GM12864 (cell line): ENCODE measurements at regions not wholly inside any gene's neighbourhood (a gene's known extent, or its start where the extent isn't known, plus 50 kb on each side); places are given as distances from the start of the nearest gene placed in this dataset.

ENCODE experiments used
- DNase-seq: peaks from one replicate; pipeline ENCODE4 v3.0.0-alpha.2; 2011; ENCODE audit warnings: low read depth
- H3K4me3 ChIP-seq: 2 replicates; pipeline ENCODE4 v1.5.1; 2011; ENCODE audit warnings: mild to moderate bottlenecking, low read depth, low read length, control low read depth
- TF ChIP-seq, protein P1 (sequence below): IDR thresholded peaks from 2 replicates; pipeline ENCODE4 v1.5.1; 2011; ENCODE audit warnings: low read depth, mild to moderate bottlenecking, moderate library complexity, low read length, control low read depth, inconsistent platforms; ENCODE audit errors: missing control alignments

DNA sequence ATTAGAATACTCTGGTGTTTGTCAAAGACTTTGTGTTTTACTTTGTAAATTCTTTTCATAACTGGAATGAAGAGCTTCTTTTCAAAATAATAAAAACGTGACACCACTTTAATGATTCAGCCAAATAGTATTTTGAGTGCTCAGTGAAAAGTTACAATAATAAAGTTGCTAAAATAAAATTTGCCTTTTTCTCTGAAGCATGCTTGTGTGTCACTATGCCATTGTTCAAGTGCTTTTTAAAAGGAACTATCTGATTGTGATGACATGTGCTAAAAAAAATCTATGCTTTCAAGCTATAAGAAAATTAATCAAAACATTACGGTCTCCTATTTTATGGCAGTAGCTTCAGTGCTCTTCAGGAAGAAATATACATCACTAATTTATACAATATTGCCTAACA, 1290.5 kb upstream of the B3GALT2 start:
- DNase-seq, result no peak
- TF ChIP-seq, protein P1, sequence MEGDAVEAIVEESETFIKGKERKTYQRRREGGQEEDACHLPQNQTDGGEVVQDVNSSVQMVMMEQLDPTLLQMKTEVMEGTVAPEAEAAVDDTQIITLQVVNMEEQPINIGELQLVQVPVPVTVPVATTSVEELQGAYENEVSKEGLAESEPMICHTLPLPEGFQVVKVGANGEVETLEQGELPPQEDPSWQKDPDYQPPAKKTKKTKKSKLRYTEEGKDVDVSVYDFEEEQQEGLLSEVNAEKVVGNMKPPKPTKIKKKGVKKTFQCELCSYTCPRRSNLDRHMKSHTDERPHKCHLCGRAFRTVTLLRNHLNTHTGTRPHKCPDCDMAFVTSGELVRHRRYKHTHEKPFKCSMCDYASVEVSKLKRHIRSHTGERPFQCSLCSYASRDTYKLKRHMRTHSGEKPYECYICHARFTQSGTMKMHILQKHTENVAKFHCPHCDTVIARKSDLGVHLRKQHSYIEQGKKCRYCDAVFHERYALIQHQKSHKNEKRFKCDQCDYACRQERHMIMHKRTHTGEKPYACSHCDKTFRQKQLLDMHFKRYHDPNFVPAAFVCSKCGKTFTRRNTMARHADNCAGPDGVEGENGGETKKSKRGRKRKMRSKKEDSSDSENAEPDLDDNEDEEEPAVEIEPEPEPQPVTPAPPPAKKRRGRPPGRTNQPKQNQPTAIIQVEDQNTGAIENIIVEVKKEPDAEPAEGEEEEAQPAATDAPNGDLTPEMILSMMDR, result no peak
- no peak overlapping the region for H3K4me3 ChIP-seq

DNA sequence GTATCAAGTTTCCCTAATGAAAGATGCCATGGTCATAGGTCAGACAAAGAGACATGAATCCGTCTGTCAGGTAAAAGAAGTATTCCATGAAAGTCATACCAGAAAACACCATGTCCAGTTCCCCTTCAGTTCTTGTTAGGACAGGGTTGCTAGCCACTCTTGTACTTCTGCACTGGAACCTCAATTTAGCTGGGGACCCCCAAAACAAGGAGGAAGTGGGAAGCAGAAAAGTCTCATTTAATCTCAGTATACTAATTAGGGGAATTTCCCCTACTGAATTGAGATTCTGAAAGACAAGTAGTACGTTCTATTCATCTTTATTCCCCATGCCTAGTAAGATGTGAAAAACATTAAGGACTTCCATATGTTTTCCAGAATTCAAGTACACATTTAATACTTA, 1289.9 kb upstream of the B3GALT2 start:
- TF ChIP-seq, protein P1, result no peak
- no peak for DNase-seq

DNA sequence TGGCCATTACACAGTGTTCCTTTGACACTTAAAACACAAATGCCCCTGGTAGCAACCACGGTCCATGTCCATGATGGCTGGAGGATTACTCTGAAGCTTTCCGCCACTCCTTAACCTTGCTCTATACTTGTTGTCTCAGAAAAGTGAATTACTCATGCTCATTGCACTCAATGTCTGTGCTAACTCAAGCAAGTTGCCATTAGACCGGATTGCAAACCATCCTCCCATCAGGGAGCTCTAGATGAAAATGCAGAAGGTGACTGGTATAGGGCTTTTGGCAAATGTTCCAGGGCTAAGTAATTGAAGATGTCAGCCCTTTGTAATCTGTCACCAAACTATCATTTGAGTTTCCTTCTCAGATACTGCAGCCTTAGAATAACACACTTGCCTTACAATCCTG, 1288.3 kb upstream of the B3GALT2 start:
- no peak overlapping the region for H3K4me3 ChIP-seq
- DNase-seq, result no peak
- TF ChIP-seq, protein P1, result no peak

More for the DNA sequence above, 1289.9 kb upstream of the B3GALT2 start:
- H3K4me3 ChIP-seq, result no peak overlapping the region

DNA sequence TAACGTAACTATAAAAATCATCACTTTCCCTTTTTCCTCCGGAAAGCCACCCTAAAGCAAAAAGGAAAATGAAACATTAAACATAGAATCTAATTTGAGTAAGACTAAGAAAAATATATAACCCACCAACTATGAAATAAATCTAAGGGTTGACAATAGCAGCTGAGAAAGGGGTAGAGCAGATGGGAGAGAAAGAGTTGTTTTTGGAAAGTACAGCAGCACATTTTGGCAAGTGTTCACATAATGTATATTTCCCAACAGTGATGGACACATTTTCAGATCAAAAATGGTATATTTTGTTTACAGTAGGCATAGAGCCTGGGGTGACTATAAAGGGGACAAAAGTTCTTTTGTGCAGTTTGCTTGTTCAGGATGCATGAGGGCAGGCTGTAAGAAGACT, 1287.4 kb upstream of the B3GALT2 start:
- H3K4me3 ChIP-seq, result no peak overlapping the region
- DNase-seq, result no peak
- TF ChIP-seq, protein P1, result no peak

DNA sequence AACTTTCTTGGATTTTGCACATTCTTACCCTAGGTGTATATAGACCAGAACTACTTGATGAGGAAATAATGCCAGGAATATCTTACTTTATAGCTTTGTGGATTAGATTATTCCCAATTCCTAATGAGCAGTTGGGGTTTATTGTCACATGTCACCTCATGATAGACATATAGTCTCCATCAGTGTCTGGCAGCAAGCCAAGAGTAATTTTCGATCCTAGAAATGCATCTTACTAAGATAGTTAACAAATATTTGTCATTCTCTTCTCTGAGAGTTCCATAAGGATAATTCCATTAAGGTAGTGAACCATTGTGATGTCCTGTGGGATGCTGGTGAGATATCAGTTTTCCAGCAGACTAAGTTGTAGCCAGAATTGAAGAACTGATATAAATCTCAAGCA, 1282.9 kb upstream of the B3GALT2 start:
- no peak overlapping the region for H3K4me3 ChIP-seq
- TF ChIP-seq, protein P1, result no peak
- DNase-seq, result no peak

DNA sequence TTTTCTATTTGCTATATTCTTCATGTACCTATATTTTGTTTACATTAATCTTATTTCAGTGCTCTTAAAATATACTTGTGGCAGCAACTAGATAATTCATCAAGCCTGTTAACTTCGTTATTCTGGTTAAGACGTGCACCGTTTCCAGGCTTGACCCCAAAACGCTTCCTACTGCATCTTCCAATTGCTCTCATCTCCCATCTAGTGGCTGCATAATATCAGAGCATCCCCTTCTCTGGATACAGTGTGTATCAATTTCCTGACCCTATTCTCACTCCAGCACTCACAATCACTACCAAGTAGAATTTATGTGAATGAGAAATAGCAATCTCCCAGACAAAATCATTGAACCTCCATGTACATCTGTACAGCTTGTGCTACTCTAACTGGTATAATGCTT, 1280.3 kb upstream of the B3GALT2 start:
- H3K4me3 ChIP-seq, result no peak overlapping the region
- TF ChIP-seq, protein P1, result no peak
- no peak for DNase-seq

DNA sequence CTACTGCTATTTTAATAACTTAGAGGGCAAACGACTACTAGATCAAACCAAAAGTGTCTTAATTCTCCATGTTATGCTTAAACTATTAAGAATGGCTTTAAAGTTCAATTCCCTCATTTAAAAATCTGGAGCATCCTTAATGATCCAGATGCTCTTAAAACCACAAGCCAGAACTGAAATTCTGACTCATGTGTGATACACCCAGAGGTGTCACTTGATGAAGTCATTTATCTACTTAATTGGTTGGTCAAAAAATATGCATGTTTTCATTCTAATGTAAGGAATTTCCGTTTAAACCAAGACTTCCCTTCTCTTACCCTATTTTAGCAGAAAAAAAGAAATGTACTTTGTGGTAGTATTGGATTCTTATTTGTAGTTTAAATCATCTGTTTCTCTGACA, 1261.2 kb upstream of the B3GALT2 start:
- no peak overlapping the region for H3K4me3 ChIP-seq
- no peak for DNase-seq
- TF ChIP-seq, protein P1, result no peak
